GM23248 (cell line): ENCODE measurements at regions not wholly inside any gene's neighbourhood (a gene's known extent, or its start where the extent isn't known, plus 50 kb on each side); places are given as distances from the start of the nearest gene placed in this dataset.

Experiments
- EZH2 ChIP-seq: fragments of 200-600 bp; sonication (generic); IDR thresholded peaks from 2 replicates; pipeline ENCODE4 v1.6.1; 2018; ENCODE audit warnings: antibody characterized with exemption, mild to moderate bottlenecking; ENCODE audit not compliant: insufficient read depth, poor library complexity, severe bottlenecking
- EZH2phosphoT487 ChIP-seq: fragments of 200-600 bp; sonication (generic); IDR thresholded peaks from 2 replicates; pipeline ENCODE4 v1.6.1; 2018; ENCODE audit warnings: antibody characterized with exemption, moderate library complexity, mild to moderate bottlenecking, low read depth; ENCODE audit not compliant: insufficient read depth

- no peak for TF ChIP-seq EZH2
- no peak for TF ChIP-seq EZH2phosphoT487
Observed at GRCh38 chr16:48999508-48999907, 282.1 kb downstream of the CBLN1 start.
